Bronchial epithelial cell (primary cell): ENCODE measurements at regions not wholly inside any gene's neighbourhood (a gene's known extent, or its start where the extent isn't known, plus 50 kb on each side); places are given as distances from the start of the nearest gene placed in this dataset.

Experiments
- DNase-seq: peaks from one replicate; pipeline ENCODE4 v3.0.0-alpha.2; 2010; ENCODE audit warnings: low read depth
- FAIRE-seq: peaks from 2 replicates; lab custom pipeline; 2011; peaks lifted over from hg19 to GRCh38; lab: Jason Lieb, UNC
- H3K27me3 ChIP-seq: 2 replicates; pipeline ENCODE4 v1.5.1; 2011; ENCODE audit warnings: low read length; ENCODE audit not compliant: control insufficient read depth, insufficient read depth
- H3K36me3 ChIP-seq: 2 replicates; pipeline ENCODE4 v1.5.1; 2011; ENCODE audit warnings: low read length; ENCODE audit not compliant: control insufficient read depth, insufficient read depth
- H3K4me3 ChIP-seq: 2 replicates; pipeline ENCODE4 v1.5.1; 2011; ENCODE audit warnings: mild to moderate bottlenecking, low read depth, low read length, control low read depth
- TF ChIP-seq, protein P1 (sequence below): IDR thresholded peaks from 2 replicates; pipeline ENCODE4 v1.5.1; 2011; ENCODE audit warnings: mild to moderate bottlenecking, moderate library complexity, low read length, control low read depth, inconsistent platforms; ENCODE audit not compliant: insufficient read depth, severe bottlenecking

DNA sequence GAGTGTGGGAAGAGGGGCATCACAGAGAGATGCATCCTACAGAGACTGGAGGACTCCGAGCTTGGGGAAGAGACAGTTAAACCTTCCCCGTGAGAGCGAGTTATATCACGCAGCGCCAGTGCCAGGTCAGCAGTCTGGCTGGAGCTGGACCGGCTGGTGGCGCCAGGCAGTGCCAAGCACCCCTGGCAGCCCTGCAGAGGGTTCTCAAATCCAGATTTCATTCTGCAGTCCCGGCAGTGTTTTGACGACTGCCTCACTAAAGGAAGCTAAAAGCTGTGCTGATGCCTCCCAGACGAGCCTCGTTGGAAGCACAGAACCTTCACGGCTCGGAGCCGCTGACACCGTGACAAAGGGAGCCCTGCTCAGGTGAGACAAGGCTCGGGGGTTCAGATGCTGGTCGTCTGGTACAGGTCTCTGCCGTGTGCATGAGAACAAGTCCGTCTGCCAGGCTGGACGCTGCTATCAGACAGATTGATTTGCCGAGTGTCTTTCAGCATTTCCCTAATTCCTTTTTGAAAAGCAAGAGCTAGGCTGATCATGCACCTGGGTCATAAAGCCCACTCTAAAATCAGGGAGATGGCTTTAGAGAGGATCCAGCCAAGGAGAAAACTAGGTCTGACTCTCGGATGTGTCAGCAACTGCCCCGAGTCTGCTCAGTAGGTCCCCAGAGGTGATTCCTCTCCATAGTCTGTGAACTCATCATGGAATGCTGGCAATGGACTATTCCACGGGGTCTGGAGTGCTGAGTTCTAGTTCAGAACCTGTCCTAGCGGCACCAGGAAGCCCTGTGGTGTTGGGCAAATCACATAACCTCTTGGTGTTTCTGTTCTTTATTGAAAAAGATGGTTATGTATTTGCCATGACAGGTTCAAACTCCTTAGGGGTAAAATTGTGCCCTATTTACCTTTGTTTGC lies 240.6 kb downstream of the SOX11 start:
- Histone ChIP-seq H3K27me3 (no peaks in the 10 kb centered on the region), H3K36me3 (no peaks in the 10 kb centered on the region), H3K4me3 (no peak overlapping the region)
- DNase-seq (no peak), FAIRE-seq (no peak)
- TF ChIP-seq, protein P1, sequence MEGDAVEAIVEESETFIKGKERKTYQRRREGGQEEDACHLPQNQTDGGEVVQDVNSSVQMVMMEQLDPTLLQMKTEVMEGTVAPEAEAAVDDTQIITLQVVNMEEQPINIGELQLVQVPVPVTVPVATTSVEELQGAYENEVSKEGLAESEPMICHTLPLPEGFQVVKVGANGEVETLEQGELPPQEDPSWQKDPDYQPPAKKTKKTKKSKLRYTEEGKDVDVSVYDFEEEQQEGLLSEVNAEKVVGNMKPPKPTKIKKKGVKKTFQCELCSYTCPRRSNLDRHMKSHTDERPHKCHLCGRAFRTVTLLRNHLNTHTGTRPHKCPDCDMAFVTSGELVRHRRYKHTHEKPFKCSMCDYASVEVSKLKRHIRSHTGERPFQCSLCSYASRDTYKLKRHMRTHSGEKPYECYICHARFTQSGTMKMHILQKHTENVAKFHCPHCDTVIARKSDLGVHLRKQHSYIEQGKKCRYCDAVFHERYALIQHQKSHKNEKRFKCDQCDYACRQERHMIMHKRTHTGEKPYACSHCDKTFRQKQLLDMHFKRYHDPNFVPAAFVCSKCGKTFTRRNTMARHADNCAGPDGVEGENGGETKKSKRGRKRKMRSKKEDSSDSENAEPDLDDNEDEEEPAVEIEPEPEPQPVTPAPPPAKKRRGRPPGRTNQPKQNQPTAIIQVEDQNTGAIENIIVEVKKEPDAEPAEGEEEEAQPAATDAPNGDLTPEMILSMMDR, result no peak

DNA sequence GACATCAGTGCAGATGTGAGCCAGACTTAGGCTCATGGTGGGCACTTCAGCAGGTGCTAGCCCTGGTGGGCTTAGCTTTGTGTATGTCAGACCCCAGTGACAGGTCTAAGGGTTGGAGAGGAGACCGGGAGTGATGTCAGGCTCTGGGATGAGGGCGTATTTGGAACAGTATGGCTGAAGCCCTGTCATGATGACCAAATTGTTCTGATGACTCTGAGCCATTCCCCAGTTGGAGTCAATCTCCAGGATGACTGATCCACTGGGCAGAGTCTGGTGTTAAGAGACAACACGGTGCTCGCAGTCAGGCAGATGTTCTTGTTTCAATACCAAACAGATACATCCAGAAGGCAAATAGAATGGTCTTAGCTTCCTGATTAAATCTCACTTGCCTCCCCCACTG lies 241.5 kb downstream of the SOX11 start:
- Histone ChIP-seq H3K4me3 (no peak overlapping the region), H3K27me3 (no peaks in the 10 kb centered on the region), H3K36me3 (no peaks in the 10 kb centered on the region)
- TF ChIP-seq, protein P1, result no peak
- DNase-seq, result no peak
- FAIRE-seq, result no peak

DNA sequence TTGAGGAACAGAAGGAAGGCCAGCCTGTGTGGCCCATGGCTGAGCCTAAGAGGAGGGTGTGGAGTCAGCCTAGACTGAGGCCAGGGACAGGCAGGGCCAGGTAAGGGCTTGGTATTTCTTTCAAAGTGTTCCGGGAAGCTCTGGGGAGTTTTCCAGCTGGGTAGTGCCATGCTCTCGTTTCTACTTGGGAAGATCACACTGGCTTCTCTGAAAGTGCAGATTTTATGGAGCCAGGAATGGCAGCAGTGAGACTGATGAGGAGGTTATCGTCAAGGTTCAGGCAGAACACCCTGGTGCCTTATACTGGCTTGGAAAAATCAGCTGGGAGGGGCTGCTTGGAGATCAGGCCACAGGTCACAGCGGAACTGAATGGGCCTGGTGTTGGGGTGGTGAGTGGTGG lies 245.1 kb downstream of the SOX11 start:
- TF ChIP-seq, protein P1, result no peak
- DNase-seq (no peak), FAIRE-seq (no peak)
- Histone ChIP-seq H3K4me3 (no peak overlapping the region), H3K27me3 (no peaks in the 10 kb centered on the region), H3K36me3 (no peaks in the 10 kb centered on the region)

DNA sequence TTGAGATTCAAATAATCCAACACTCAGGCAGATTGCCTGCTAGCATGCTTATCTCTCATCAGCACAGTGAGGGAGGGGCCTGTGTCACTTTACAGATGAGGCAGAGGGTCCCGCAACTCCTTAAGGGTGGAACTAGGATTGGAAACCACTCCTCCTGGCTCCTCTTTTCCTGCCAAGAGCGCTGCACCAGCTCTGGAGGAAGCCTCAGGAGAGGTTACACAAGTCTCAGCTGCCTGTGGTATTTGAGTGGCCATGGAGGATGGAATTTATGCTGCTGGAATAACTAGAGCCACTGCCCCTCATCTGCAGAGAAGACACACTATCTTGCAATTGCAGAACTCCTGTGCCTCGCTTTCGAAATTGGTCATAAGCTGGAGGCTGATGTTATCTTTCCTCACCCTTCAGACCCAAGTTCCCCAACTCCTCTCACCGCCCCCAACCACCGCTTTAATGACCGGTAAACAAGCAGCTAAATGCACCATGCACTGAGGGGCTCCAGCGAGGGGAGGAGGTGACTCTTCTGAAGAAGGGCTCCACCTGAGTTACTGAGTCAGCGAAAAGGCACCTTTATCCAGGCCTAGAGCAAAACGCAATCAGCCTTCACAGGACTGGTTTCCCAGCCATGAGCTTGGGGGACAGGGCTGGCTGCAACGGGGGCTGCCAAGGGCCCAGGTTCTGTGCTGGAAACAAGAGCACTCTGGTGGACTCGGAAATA lies 245.8 kb downstream of the SOX11 start:
- FAIRE-seq, result no peak

DNA sequence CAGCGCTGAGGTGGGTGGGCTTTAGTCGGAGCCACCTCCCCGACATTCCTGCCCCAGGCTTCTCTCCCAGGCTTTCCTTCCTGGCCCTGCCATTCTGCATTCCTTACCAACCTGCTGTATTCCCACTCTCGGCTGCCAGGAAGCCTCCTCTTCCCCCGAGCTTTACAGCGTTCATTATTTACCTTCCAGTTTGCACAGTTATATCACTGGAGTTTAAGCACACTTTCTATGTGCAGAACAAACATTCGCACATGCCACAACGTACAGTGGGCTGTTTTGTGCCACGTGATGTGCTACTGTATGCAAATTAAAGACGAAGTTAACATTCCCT lies 246.3 kb downstream of the SOX11 start:
- no peaks in the 10 kb centered on the region for H3K36me3 ChIP-seq
- TF ChIP-seq, protein P1, result no peak
- no peak overlapping the region for H3K4me3 ChIP-seq
- no peak for DNase-seq
- no peak for FAIRE-seq
- no peaks in the 10 kb centered on the region for H3K27me3 ChIP-seq

More for the DNA sequence above, 245.8 kb downstream of the SOX11 start:
- Histone ChIP-seq H3K27me3 (no peaks in the 10 kb centered on the region), H3K4me3 (no peak overlapping the region), H3K36me3 (no peaks in the 10 kb centered on the region)
- TF ChIP-seq, protein P1, result no peak
- no peak for DNase-seq
